ENCODE measurements at regions not wholly inside any gene's neighbourhood (a gene's known extent, or its start where the extent isn't known, plus 50 kb on each side); places are given as distances from the start of the nearest gene placed in this dataset.

- TF ChIP-seq CTCF (IDR thresholded peaks at IDR 0.05) (no peak), POLR2A (IDR thresholded peaks at IDR 0.05) (no peak)
These were observed 515.3 kb downstream of the DSC3 start for GRCh38 chr18:30527226-30527625.
